CD4-positive, alpha-beta T cell treated with Interleukin-6 for 4 hours (primary cell): ENCODE measurements at regions not wholly inside any gene's neighbourhood (a gene's known extent, or its start where the extent isn't known, plus 50 kb on each side); places are given as distances from the start of the nearest gene placed in this dataset.

ENCODE experiments used
- DNase-seq: peaks from one replicate; pipeline ENCODE4 v3.0.0-alpha.2; 2020; ENCODE audit warnings: mixed read lengths

- no peak for DNase-seq
These were observed 297.7 kb upstream of the IRX4 start for GRCh38 chr5:2180456-2180855.

DNA sequence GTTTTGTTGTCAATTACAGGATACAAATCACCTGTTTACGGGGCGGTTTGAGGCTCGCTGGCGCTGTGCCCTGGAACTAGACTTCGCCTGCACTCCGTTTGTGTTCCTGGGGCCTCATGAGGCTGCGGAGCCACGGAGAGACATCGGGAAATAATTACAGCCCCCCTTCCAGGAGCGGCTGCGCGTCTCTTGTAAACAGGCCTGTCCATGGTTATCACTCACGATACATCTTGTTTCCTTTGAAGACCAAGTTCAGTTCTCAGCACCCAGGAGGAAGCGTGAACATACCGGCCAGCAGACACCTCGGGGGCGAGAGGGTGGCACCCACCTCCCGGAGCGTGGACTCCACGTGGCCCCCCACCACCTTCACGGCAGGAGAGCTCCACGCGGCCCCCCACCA is 297.1 kb upstream of the IRX4 start:
- DNase-seq = no peak

- DNase-seq = no peak
These were observed 295.8 kb upstream of the IRX4 start for GRCh38 chr5:2178528-2178927.

- DNase-seq = no peak
These were observed 295.3 kb upstream of the IRX4 start for GRCh38 chr5:2178071-2178477.

DNA sequence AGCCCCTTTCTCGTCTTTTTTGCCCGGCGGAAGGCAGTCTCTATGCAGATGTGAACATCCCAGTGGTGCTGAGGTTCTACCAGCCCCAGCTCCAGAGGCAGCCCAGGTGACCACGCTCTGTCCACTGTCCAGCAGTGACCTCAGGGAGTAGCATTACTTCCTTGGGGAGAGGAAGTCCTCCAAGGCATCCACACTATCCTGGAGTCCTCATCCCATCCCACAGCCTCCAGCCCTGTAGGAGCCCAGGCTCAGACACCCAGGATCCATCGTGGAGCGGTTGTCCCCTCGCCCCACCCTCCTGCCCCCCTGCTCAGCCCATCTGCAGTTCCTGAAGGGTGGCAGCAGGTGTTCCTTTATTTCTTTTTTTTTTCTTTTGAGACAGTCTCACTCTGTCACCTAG is 294.5 kb upstream of the IRX4 start:
- DNase-seq = no peak

- DNase-seq = no peak
These were observed 293.9 kb upstream of the IRX4 start for GRCh38 chr5:2176581-2176980.

DNA sequence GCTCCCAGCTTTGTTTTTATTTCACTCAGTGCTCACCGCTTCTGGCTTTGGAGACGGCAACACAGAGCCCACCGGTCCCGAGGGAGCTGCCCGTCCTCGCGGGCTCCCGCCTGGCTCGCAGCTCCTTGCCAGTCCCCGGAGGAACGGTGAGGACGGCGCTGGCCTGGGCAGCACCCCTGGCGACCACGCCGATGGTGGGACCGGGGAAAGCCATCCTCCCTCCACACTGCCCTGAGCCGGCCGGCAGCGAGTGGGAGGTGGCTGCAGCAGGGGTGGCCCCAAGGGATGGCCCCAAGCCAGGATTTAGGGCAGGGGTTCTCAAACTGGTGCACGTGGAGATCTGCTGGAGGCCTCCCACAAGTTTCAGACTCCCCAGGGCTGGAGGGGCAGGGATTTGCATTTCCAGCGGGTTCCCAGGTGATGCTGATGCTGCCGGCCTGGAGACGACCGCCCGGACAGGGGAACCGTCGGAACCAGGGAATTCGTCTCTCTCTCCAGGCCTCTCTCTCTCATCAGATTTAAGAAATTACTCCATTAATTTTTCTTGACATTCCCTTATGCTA is 293.2 kb upstream of the IRX4 start:
- no peak for DNase-seq

GRCh38 chr5:2175041-2175440 is 292.3 kb upstream of the IRX4 start:
- DNase-seq = no peak

GRCh38 chr5:2174538-2174937 is 291.8 kb upstream of the IRX4 start:
- DNase-seq = no peak

GRCh38 chr5:2173151-2173834 is 290.6 kb upstream of the IRX4 start:
- no peak for DNase-seq

DNA sequence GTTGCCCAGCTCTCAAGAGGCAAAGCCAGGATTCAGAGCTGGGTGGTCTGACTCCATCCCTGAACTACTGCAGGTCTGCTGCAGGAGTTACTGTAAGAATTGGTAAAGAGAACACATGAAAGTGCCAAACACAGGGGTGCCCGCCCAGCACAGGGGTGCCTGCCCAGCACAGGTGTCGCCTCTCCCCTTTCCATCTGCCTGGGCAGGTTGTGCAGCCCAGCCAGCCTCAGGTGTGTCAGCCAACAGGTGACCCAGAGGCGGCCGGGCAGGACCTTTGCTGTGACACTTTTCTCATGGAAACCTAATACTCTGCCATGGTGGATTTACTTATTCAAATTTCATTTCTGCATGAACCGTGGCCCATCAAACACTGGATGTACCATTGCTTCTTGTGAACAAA is 289.7 kb upstream of the IRX4 start:
- DNase-seq = no peak

GRCh38 chr5:2170761-2171160 is 288.0 kb upstream of the IRX4 start:
- no peak for DNase-seq

- no peak for DNase-seq
These were observed 287.4 kb upstream of the IRX4 start for GRCh38 chr5:2169850-2170760.

DNA sequence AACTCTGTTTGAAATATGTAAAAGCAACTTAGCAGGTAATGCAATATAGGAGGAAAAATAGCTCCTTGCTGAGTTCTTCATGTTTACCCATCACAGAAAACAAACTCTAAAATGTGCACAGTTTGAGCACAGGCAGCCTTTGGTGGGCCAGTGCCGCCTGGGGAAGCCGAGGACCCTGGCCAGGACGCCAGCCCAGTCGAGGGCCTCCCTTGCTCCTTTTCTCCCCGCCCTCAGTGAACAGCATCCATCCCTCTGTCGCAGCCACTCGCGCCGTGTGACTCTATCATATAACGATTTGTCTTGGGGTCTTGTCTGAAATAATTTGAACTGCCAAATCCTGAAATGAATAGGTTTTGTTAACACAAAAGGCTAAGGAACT is 286.7 kb upstream of the IRX4 start:
- DNase-seq = no peak

GRCh38 chr5:2168601-2169429 is 286.1 kb upstream of the IRX4 start:
- DNase-seq = no peak

DNA sequence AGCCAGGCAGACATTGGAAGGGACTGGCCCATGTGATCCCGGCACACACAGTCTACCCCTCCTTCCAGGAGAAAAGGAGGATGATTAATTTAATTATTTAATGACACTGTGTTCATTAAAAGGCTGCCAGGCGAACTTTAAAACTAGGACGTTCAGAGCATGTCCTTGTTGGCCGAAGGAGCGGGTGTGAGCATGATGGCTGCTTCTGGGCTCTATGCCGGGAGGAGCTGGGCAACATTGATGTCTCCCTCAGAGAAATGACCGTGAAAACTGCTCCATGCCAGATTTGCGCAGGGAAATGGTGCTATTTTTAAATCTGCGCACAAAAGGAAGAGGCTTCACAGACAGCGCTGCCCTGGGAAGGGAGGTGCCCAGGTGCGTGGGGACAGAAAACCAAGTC is 284.9 kb upstream of the IRX4 start:
- no peak for DNase-seq

- DNase-seq = no peak
These were observed 284.3 kb upstream of the IRX4 start for GRCh38 chr5:2166979-2167377.

DNA sequence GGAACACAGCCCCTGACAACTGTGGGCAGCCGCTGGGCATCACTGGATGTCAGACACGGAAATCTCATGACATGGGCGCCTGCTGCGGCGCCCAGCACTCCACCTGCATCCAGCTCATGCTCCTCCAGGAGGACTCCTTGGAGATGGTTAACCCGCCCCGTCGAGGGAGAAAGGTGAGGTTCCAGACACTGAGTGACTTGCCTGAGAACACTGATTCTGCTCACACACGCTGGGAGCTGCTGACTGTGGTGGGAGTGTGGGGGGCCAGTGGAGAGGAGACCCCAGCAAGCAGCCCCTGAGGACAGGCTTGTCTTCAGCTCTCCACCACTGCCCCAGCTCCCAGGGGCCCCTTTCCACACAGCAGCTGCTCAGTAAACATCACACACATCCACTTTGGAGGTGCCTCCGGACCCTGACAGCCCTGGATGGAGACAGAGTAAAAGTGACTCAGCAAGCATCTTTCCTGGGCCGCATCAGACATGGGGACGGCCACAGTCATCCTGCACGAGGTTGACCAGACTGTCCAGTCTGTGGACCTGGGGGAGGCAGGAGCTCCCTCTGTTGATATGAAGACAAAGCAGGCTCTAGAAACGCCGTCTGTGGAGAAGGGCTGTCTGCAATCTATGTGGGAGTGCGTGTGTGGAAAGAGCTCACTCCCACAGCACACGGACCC is 283.7 kb upstream of the IRX4 start:
- DNase-seq = no peak

DNA sequence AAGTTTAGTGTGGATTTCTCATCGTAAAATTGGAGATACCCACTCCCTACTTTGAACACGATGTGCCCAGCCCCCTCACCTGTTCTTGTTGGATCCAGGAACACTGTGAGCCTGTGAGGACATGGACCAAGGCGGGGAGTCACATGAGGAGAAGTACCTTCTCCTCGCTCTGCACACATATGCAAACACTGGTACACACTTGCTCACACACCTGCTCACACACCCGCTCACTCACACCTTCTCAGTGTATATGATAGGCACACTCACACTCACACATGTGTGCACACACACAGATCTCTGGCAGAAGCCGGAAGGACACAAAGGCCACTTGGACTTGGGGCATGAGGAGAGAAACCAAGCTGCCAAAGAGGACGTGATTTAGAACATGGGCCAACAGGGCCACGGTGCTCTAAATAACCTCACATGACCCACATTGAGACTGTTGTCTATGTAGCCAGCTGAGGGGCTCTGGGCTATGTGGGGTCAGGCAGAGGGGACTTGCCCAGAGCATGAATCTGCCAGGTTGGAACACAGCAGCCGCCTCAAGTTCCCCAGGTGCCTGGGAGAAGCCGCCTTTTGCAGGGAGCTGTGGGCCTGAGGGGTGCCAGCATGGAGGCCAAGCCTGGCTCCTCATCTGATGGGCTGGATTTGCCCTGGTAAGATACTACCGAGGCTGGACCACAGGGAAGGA is 283.0 kb upstream of the IRX4 start:
- no peak for DNase-seq

- DNase-seq = no peak
These were observed 282.5 kb upstream of the IRX4 start for GRCh38 chr5:2165203-2165602.

GRCh38 chr5:2164586-2164985 is 281.9 kb upstream of the IRX4 start:
- DNase-seq = no peak

DNA sequence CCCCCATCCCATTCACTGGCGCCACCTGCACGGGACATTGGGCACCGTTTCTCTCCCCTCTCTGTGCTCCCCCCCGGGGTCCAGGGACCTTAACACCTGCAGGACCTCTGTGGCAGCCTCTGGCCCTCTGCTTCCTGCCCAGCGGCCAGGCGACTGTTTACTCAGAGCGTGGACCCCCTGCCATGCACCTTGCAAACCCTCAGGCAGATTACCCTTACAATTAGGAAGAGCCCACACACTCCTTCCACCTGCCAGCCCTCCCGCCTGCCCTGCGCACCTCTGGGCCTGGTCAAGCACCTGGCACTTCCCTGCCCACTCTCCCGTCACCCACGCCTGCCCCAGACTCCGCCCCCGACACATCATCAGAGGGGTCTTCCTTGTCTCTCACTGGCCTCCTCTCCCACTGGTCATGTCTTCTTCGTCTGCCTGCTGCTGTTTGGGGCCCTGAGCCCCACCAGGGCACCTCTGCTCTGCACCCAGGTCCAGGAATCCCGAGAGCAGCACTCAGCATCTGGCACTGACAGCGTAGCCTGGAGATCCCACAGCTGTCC is 281.3 kb upstream of the IRX4 start:
- no peak for DNase-seq
